NCI-H510A treated with DMSO at 0.1 percent for 48 hours (cell line): ENCODE measurements at regions not wholly inside any gene's neighbourhood (a gene's known extent, or its start where the extent isn't known, plus 50 kb on each side); places are given as distances from the start of the nearest gene placed in this dataset.

Source experiments
- DNase-seq: peaks from one replicate; lab custom pipeline; 2025; lab: John Stamatoyannopoulos, UW

DNA sequence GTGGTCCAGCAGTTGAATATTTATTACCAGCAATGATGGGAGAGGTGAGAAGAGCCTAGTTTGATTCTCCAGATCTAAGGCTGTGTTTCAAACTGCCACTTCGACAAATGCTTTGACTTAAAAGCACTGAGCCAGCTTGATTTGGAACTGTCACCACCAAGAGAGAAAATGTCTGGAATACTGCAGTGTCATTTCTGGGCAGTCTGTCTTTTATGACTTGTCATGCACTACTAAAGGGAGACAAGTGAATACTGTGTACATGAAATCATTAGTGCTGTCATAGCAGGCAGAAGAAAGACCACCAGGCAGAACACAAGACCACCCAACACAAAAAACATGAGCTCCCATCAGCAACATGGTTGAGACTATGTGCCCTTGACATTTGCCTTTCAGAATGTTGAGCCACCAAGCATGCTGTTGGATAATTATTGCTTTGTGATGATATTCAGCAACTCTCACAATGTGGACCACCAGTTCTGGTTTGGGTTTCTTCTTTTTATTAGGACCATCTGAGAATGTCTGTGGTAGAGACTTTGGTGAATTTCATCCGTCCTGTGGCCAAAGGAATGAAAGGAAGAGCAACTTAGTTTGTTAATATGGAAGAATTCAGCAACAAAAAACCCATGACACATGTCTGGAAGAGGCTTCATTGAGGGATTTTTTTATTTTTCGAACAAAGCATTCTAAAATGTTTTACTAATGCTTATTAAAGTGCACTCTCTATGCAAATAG lies 125.8 kb downstream of the NTMT2 start:
- DNase-seq: no peak

- DNase-seq: no peak
Measured at GRCh38 chr1:170273291-170274130, 127.8 kb downstream of the NTMT2 start.

- DNase-seq: no peak
Measured at GRCh38 chr1:170274131-170274501, 128.4 kb downstream of the NTMT2 start.

- DNase-seq: no peak
Measured at GRCh38 chr1:170277985-170278384, 132.2 kb downstream of the NTMT2 start.

DNA sequence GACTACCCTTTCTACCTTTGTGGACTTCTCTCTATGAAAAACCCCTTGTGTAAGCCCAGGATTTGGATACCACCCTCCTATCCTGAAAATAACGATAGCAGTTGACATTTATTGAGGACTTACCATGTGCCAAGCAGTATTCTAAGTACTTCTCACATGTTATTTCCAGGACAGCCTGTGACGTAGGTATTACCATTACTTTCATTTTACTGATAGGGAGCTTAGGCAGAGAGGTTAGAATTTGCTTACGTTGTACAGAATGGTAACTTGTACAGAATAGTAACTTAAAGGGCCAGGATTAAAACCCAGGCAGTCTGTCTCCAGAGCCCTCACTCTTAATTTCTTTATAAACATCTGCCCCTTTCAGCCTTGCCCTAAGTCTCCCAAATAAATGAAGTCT lies 138.3 kb downstream of the NTMT2 start:
- no peak for DNase-seq

GRCh38 chr1:170284512-170284911 lies 138.8 kb downstream of the NTMT2 start:
- DNase-seq: no peak

DNA sequence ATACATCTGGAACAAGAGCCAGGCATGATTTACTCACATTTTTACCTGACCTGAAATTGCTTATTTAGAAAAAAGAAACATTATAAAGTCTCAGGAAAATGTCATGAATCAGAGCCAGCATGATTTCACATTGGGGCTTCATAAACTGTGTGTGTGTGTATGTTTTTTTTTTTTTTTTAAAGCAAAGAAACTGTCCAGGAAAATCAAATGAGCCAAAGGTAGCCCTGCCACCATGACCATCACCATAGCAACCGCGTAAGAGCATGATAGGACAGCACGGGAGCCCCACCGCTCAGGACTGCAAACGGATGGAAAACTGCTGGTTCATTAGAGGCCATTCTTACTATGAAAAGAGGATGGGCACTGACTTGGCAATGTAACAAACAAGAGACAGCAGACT lies 139.2 kb downstream of the NTMT2 start:
- no peak for DNase-seq

- no peak for DNase-seq
Measured at GRCh38 chr1:170288155-170288554, 142.4 kb downstream of the NTMT2 start.

GRCh38 chr1:170290276-170290675 lies 144.5 kb downstream of the NTMT2 start:
- DNase-seq: no peak

GRCh38 chr1:170290991-170291390 lies 145.2 kb downstream of the NTMT2 start:
- no peak for DNase-seq

DNA sequence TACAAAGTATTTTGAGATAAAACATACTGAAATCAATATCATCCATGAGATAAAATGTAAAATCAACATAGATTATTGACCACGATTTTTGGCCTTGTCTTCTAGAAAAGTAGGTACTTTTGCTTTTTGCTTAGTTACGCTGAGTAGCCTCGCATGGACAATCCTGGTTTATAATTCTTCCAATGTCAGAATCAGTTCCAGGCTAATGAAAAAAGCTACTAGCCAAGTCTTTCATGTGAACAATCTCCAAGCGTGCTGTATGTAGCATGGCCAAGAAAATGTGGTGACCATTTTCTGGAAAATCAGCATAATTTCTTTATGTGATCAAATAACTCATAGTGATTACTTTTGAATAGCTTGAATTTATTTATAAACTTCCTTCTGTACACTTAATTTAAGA lies 145.8 kb downstream of the NTMT2 start:
- DNase-seq: no peak

GRCh38 chr1:170296211-170296610 lies 150.5 kb downstream of the NTMT2 start:
- no peak for DNase-seq

DNA sequence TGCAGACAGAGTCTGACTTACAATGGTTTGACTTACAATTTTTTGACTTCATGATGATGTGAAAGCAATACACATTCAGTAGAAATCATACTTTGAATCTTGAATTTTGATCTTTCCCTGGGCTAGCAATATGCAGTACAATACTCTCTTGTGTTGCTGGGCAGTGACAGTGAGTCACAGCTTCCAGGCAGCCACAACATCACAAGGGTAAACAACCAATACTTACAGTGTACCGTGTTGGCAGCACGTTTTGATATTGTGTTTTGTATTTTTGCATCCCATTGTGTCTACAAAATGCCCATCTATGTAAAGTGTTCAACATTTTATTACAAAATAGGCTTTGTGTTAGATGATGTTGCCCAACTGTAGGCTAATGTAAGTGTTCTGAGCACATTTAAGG lies 150.9 kb downstream of the NTMT2 start:
- DNase-seq: no peak

DNA sequence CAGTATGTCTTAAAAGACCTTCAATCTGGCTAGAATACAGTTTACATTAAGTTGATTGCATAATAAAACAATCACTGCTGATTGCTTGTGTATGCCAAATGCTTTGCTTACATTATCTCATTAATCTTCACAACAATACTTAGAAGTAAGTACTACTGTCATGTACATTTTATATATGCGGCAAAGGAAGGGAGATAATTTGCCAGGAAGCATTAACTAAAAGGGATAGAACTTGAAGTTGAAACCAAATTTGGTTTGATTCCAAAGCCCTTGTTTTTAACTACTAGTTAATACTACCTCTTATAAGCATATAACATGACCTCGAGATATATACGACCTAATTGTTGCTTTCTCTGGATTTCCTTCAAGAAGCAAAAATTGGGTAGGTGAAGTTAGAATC lies 155.8 kb downstream of the NTMT2 start:
- no peak for DNase-seq

GRCh38 chr1:170303034-170303433 lies 157.3 kb downstream of the NTMT2 start:
- no peak for DNase-seq

GRCh38 chr1:170305777-170306512 lies 160.2 kb downstream of the NTMT2 start:
- no peak for DNase-seq

DNA sequence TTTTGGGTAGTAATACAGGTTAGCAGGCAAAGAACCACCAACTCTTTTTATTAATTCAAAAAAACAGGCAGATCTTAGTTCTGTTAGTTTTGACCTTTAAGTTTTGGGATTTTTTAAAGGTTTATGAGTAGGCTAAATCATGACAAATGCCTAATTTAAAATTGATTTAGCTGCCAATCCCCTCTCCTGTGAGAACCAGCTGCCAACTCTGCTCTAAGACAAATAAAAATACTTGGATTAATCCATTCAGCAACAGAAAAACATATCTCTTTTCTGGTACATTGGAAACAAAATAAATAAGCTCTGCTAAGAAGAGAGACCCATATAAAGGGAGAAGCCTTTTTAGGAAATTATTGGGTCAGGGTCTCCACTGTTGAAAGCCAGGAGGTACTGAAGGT lies 160.8 kb downstream of the NTMT2 start:
- DNase-seq: no peak

- no peak for DNase-seq
Measured at GRCh38 chr1:170306948-170307347, 161.2 kb downstream of the NTMT2 start.

- no peak for DNase-seq
Measured at GRCh38 chr1:170307426-170307825, 161.7 kb downstream of the NTMT2 start.

DNA sequence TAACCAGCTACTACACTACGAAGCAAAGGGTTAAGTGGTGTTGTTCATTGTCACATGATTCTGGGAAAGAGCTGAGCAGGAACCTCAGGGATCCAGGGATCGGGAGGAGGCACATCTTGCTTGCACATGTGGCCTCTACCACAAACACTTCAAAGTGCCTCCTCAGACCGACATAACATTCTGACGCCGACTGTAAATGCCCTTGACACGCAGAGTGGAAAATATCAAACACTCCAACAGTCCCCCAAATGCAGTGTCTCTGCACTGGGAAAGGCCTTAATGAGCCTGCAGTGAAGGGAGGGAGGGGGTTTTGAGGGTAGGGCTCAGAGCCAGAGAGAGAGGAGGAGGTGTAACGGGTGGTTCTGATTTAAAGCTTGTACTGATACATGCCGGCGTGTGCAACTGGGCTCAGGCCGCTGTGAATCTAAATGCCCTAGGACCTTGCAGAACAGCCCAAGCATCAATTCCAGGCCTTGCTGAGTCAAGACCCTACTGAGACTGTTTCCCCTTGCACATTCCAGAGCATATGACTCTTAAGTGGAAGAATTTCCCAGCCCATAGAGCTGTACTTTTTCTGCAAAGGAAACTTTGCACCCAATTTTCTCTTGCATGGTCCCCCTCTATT lies 163.7 kb downstream of the NTMT2 start:
- peak; percentile 3 for DNase-seq

DNA sequence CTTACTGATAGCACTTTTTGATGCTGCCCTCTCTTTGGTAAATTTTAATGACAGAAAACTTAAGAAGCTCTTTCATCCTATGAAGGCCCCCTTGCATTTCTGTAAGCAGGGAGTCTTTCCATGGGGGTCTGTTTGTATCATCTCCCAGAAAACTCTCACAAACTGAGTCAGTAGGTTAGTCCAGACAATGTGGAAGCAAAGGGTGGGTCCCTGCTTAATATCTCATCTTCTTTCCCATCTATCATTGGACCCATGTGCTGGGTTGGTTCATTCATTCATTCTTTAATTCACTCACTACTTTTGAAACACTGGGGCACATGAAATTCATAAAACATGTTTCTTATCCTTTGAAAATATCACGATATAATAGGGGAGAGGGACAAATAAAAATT lies 164.3 kb downstream of the NTMT2 start:
- DNase-seq: no peak

DNA sequence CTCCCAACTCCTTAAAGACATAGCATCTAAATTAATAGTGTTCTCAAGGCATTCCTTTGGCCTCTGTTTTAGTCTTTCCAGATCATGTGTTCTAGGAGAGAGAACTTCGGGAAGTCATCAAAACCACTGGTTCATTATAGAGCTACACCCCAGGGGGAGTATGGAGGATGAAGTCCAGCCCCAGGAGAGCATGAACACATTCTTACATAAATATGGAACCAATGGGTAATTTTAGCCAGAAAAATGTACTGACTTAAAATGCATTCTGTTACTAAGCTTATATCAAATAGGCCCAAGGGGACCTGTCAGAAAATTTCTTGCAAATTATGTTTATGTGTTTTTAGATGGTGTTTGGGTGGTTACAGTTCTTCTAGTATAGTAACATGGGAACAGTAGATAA lies 165.2 kb downstream of the NTMT2 start:
- DNase-seq: no peak
